H9 (cell line): ENCODE measurements at regions not wholly inside any gene's neighbourhood (a gene's known extent, or its start where the extent isn't known, plus 50 kb on each side); places are given as distances from the start of the nearest gene placed in this dataset.

Experiments used
- DNase-seq: peaks from one replicate; pipeline ENCODE4 v3.0.0-alpha.2; 2017
- H2AFZ ChIP-seq: one replicate; pipeline ENCODE4 v1.6.1; 2013; ENCODE audit warnings: mild to moderate bottlenecking, low read length, control low read depth, moderate library complexity
- H2AK5ac ChIP-seq: 2 replicates; pipeline ENCODE4 v1.6.1; 2013; ENCODE audit warnings: low read length, control low read depth, mixed read lengths; ENCODE audit not compliant: insufficient read length
- H2BK120ac ChIP-seq: one replicate; pipeline ENCODE4 v1.6.1; 2013; ENCODE audit warnings: low read depth, mild to moderate bottlenecking, low read length, control low read depth, inconsistent platforms; ENCODE audit not compliant: poor library complexity, severe bottlenecking
- H2BK12ac ChIP-seq: 2 replicates; pipeline ENCODE4 v1.6.1; 2013; ENCODE audit warnings: low read length, control low read depth, mixed read lengths, low read depth; ENCODE audit not compliant: insufficient read length
- H2BK15ac ChIP-seq: 2 replicates; pipeline ENCODE4 v1.6.1; 2013; ENCODE audit warnings: low read depth, low read length, control low read depth
- H2BK20ac ChIP-seq: one replicate; pipeline ENCODE4 v1.6.1; 2013; ENCODE audit warnings: low read depth, mild to moderate bottlenecking, low read length, control low read depth, inconsistent platforms; ENCODE audit not compliant: poor library complexity, severe bottlenecking
- H2BK5ac ChIP-seq: 2 replicates; pipeline ENCODE4 v1.6.1; 2013; ENCODE audit warnings: low read length, control low read depth, mixed read lengths; ENCODE audit not compliant: insufficient read length
- H3K14ac ChIP-seq: 2 replicates; pipeline ENCODE4 v1.6.1; 2013; ENCODE audit warnings: low read length, control low read depth; ENCODE audit not compliant: insufficient read depth
- H3K18ac ChIP-seq: 2 replicates; pipeline ENCODE4 v1.6.1; 2013; ENCODE audit warnings: low read depth, mild to moderate bottlenecking, mixed read lengths, low read length, control low read depth; ENCODE audit not compliant: insufficient read length
- H3K23ac ChIP-seq: 2 replicates; pipeline ENCODE4 v1.6.1; 2013; ENCODE audit warnings: low read length, control low read depth, mixed read lengths, low read depth; ENCODE audit not compliant: insufficient read length
- H3K23me2 ChIP-seq: 2 replicates; pipeline ENCODE4 v1.6.1; 2013; ENCODE audit warnings: low read depth, mild to moderate bottlenecking, mixed read lengths, low read length, control low read depth; ENCODE audit not compliant: insufficient read length, poor library complexity, severe bottlenecking
- H3K27ac ChIP-seq: 2 replicates; pipeline ENCODE4 v1.5.1; 2013; ENCODE audit warnings: low read length, control low read depth, mixed read lengths, low read depth; ENCODE audit not compliant: insufficient read length
- H3K27me3 ChIP-seq: 2 replicates; pipeline ENCODE4 v1.6.1; 2013; ENCODE audit warnings: low read length, control low read depth, inconsistent platforms; ENCODE audit not compliant: insufficient read depth
- H3K4ac ChIP-seq: 2 replicates; pipeline ENCODE4 v1.6.1; 2013; ENCODE audit warnings: low read depth, mild to moderate bottlenecking, control low read depth, inconsistent platforms, low read length, moderate library complexity
- H3K4me1 ChIP-seq: 2 replicates; pipeline ENCODE4 v1.6.1; 2013; ENCODE audit warnings: low read length, control low read depth, inconsistent platforms; ENCODE audit not compliant: insufficient read depth
- H3K4me2 ChIP-seq: 2 replicates; pipeline ENCODE4 v1.6.1; 2013; ENCODE audit warnings: low read length, control low read depth, mixed read lengths; ENCODE audit not compliant: insufficient read length, insufficient read depth
- H3K56ac ChIP-seq: 2 replicates; pipeline ENCODE4 v1.6.1; 2013; ENCODE audit warnings: low read depth, mild to moderate bottlenecking, mixed read lengths, low read length, control low read depth; ENCODE audit not compliant: insufficient read length
- H3K79me1 ChIP-seq: 2 replicates; pipeline ENCODE4 v1.6.1; 2013; ENCODE audit warnings: low read depth, mild to moderate bottlenecking, moderate library complexity, low read length, control low read depth, inconsistent platforms; ENCODE audit not compliant: insufficient read depth, poor library complexity, severe bottlenecking
- H3K79me2 ChIP-seq: 2 replicates; pipeline ENCODE4 v1.6.1; 2013; ENCODE audit warnings: low read length, control low read depth, inconsistent platforms; ENCODE audit not compliant: insufficient read depth
- H3K9ac ChIP-seq: 2 replicates; pipeline ENCODE4 v1.6.1; 2013; ENCODE audit warnings: low read length, control low read depth, mixed read lengths; ENCODE audit not compliant: insufficient read length; ENCODE audit errors: extremely low read depth
- H3K9me3 ChIP-seq: one replicate; pipeline ENCODE4 v1.6.1; 2013; ENCODE audit warnings: low read depth, low read length, inconsistent platforms; ENCODE audit not compliant: control insufficient read depth
- H3T11ph ChIP-seq: one replicate; pipeline ENCODE4 v1.6.1; 2013; ENCODE audit warnings: mild to moderate bottlenecking, low read length, control low read depth, inconsistent platforms
- H4K20me1 ChIP-seq: one replicate; pipeline ENCODE4 v1.6.1; 2013; ENCODE audit not compliant: control insufficient read depth, insufficient read length, insufficient read depth
- H4K5ac ChIP-seq: 2 replicates; pipeline ENCODE4 v1.6.1; 2013; ENCODE audit warnings: low read depth, mild to moderate bottlenecking, mixed read lengths, low read length, control low read depth; ENCODE audit not compliant: insufficient read length
- H4K8ac ChIP-seq: replicated peaks from 2 replicates; pipeline ENCODE4 v1.6.1; 2013; ENCODE audit warnings: low read length, control low read depth, mixed read lengths, low read depth; ENCODE audit not compliant: insufficient read length
- H4K91ac ChIP-seq: 2 replicates; pipeline ENCODE4 v1.6.1; 2013; ENCODE audit warnings: low read depth, mild to moderate bottlenecking, moderate library complexity, mixed read lengths, low read length, control low read depth; ENCODE audit not compliant: insufficient read length
- H3K27ac Mint-ChIP-seq, 3 experiments: 2 replicates in 2 of 3; 3 replicates in 1 of 3; pipeline ENCODE4 v1.8.0; 2020 to 2021; ENCODE audit warnings: mixed read lengths in 3 of 3, mild to moderate bottlenecking in 1 of 3, moderate library complexity in 1 of 3
- H3K27me3 Mint-ChIP-seq: 2 replicates; pipeline ENCODE4 v1.8.0; 2021; ENCODE audit warnings: low read depth, mild to moderate bottlenecking, moderate library complexity, mixed read lengths
- H3K36me3 Mint-ChIP-seq, 3 experiments: 2 replicates in 2 of 3; 3 replicates in 1 of 3; pipeline ENCODE4 v1.8.0; 2020 to 2021; ENCODE audit warnings: low read depth in 3 of 3, mixed read lengths in 3 of 3; ENCODE audit not compliant: insufficient read depth in 1 of 3
- H3K4me1 Mint-ChIP-seq, 2 experiments: 2 replicates each; pipeline ENCODE4 v1.8.0; 2020; ENCODE audit warnings: mixed read lengths in 2 of 2
- H3K4me3 Mint-ChIP-seq, 2 experiments: 2 replicates in 1 of 2; 3 replicates in 1 of 2; pipeline ENCODE4 v1.8.0; 2020 to 2021; ENCODE audit warnings: mild to moderate bottlenecking in 2 of 2, mixed read lengths in 2 of 2, moderate library complexity in 1 of 2
- H3K9me3 Mint-ChIP-seq, 2 experiments: 2 replicates in 1 of 2; 3 replicates in 1 of 2; pipeline ENCODE4 v1.8.0; 2020; ENCODE audit warnings: mild to moderate bottlenecking in 2 of 2, mixed read lengths in 2 of 2, moderate library complexity in 1 of 2
- CTCF ChIP-seq: fragments of 200-600 bp; sonication (generic); conservative IDR thresholded peaks from 3 replicates; pipeline ENCODE4 v1.8.0; 2021; ENCODE audit warnings: antibody characterized with exemption, mild to moderate bottlenecking
- WGBS: extraction: QIAGEN DNeasy Blood & Tissue Kit; methylation state at CpG from one replicate; pipeline ENCODE4 v1.1.7; 2013; ENCODE audit warnings: missing lambda C conversion rate, low lambda C conversion rate, mixed read lengths; ENCODE audit not compliant: insufficient read length; ENCODE audit errors: extremely low coverage; 5-methylcytosine and 5-hydroxymethylcytosine counted together

GRCh38 chr2:118764855-118765254, 82.6 kb downstream of the EN1 start:
- H3K9me3 ChIP-seq = no peaks in the 10 kb centered on the region
- Mint-ChIP-seq H3K36me3 (no peaks in the 10 kb centered on the region; a peak in 1 of 7 replicates), H3K9me3 (no peaks in the 10 kb centered on the region), H3K27me3 (peaks cover 75% of the 10 kb centered on the region), H3K4me3 (no peak overlapping the region), H3K4me1 (peaks cover 10 to 13% of the 10 kb centered on the region in 2 experiments), H3K27ac (no peak overlapping the region)
- H3K27me3 ChIP-seq = no peaks in the 10 kb centered on the region
- no peak overlapping the region for H3K9ac ChIP-seq
- no peak overlapping the region for H3K4ac ChIP-seq
- H2BK15ac ChIP-seq = no peak overlapping the region
- H2BK120ac ChIP-seq = no peak overlapping the region
- H4K91ac ChIP-seq = no peak overlapping the region
- WGBS = no CpG with 5 or more reads among the region's 4 CpGs
- no peak overlapping the region for H4K5ac ChIP-seq
- no peak overlapping the region for H2BK12ac ChIP-seq
- H3K18ac ChIP-seq = no peak overlapping the region
- H3K4me1 ChIP-seq = no peaks in the 10 kb centered on the region
- no peak overlapping the region for H2AFZ ChIP-seq
- no peak overlapping the region for H3K56ac ChIP-seq
- H3K23me2 ChIP-seq = no peaks in the 10 kb centered on the region
- H3K79me2 ChIP-seq = no peaks in the 10 kb centered on the region
- no peak overlapping the region for H3T11ph ChIP-seq
- H3K4me2 ChIP-seq = no peak overlapping the region
- H3K27ac ChIP-seq = no peak overlapping the region
- TF ChIP-seq CTCF = no peak
- H2BK5ac ChIP-seq = no peak overlapping the region
- no peak for DNase-seq
- H3K23ac ChIP-seq = no peak overlapping the region
- no peak overlapping the region for H3K14ac ChIP-seq
- no peaks in the 10 kb centered on the region for H4K20me1 ChIP-seq
- no peaks in the 10 kb centered on the region for H3K79me1 ChIP-seq
- no peak overlapping the region for H4K8ac ChIP-seq
- H2AK5ac ChIP-seq = no peak overlapping the region
- H2BK20ac ChIP-seq = no peak overlapping the region
